HT1080 (cell line): ENCODE measurements at regions not wholly inside any gene's neighbourhood (a gene's known extent, or its start where the extent isn't known, plus 50 kb on each side); places are given as distances from the start of the nearest gene placed in this dataset. TPM values are rescaled to one million over a fixed set of nuclear protein-coding genes. Genes with fewer than 3 reads are reported as not detected.

ENCODE experiments used
- small RNA-seq: library from RNA; depleted of rRNA; stranded (forward); fragments of <200 nt; gene quantifications from one replicate; pipeline ENCODE3, GENCODE V24; 2014

Small RNAs in the stretch of these regions (small RNA-seq; reads per million reads assigned to genes)
- gene AC016831.3 (not detected), gene RNU6-1010P (not detected)
